KOPT-K1 (cell line): ENCODE measurements at regions not wholly inside any gene's neighbourhood (a gene's known extent, or its start where the extent isn't known, plus 50 kb on each side); places are given as distances from the start of the nearest gene placed in this dataset.
"Not testable (repeated sequence)": the region's sequence is repeated elsewhere in the genome, so short reads cannot be mapped to it uniquely, and the experiment has no call there.

ENCODE experiments used
- H3K27ac ChIP-seq: fragments of 200-600 bp; sonication (generic); 2 replicates; pipeline ENCODE4 v1.5.1; 2016; ENCODE audit warnings: antibody characterized with exemption, mild to moderate bottlenecking, low read depth, low read length; ENCODE audit not compliant: poor library complexity, severe bottlenecking
- H3K36me3 ChIP-seq: fragments of 200-600 bp; sonication (generic); 2 replicates; pipeline ENCODE4 v1.5.1; 2017; ENCODE audit warnings: antibody characterized with exemption, mild to moderate bottlenecking, low read length, moderate library complexity; ENCODE audit not compliant: insufficient read depth
- H3K9me3 ChIP-seq: fragments of 200-600 bp; sonication (generic); 2 replicates; pipeline ENCODE4 v1.5.1; 2017; ENCODE audit warnings: antibody characterized with exemption, low read length, mild to moderate bottlenecking; ENCODE audit not compliant: insufficient read depth, poor library complexity, severe bottlenecking

GRCh38 chr14:37745657-37746056, 150.2 kb downstream of the TTC6 start:
- no peak overlapping the region for H3K27ac ChIP-seq
- H3K36me3 ChIP-seq, result no peaks in the 10 kb centered on the region
- no peaks in the 10 kb centered on the region for H3K9me3 ChIP-seq

GRCh38 chr14:37746140-37746832, 150.9 kb downstream of the TTC6 start:
- H3K27ac ChIP-seq, result no peak overlapping the region

GRCh38 chr14:37753459-37753858, 158.0 kb downstream of the TTC6 start:
- no peak overlapping the region for H3K27ac ChIP-seq
- H3K9me3 ChIP-seq, result no peaks in the 10 kb centered on the region
- no peaks in the 10 kb centered on the region for H3K36me3 ChIP-seq

More at GRCh38 chr14:37746140-37746832, 150.9 kb downstream of the TTC6 start:
- H3K36me3 ChIP-seq, result no peaks in the 10 kb centered on the region
- H3K9me3 ChIP-seq, result no peaks in the 10 kb centered on the region

GRCh38 chr14:37760275-37760674, 164.8 kb downstream of the TTC6 start:
- H3K36me3 ChIP-seq, H3K27ac ChIP-seq, H3K9me3 ChIP-seq: not testable (repeated sequence)

DNA sequence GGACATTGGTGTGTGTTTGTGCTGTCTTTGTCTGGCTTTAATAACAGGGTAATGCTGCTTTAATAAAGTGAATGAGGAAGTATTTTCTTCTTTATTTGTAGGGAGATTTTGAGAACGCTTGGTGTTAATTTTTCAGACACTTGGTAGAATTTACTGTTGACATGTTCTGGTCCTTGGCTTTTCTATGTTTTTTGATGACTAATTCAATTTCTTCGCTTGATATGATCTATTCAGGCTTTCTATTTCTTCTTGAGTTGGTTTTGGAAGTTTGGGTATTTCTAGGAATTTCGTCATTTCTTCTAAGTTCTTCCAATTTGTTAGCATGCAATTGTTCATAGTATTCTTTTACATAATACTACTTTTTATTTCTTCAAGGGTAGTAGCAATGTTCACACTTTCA, 167.8 kb downstream of the TTC6 start:
- H3K27ac ChIP-seq, result no peak overlapping the region
- H3K36me3 ChIP-seq, result no peaks in the 10 kb centered on the region
- no peaks in the 10 kb centered on the region for H3K9me3 ChIP-seq

- H3K36me3 ChIP-seq, H3K9me3 ChIP-seq, H3K27ac ChIP-seq: not testable (repeated sequence)
Measured at GRCh38 chr14:37772283-37772682, 176.9 kb downstream of the TTC6 start.

- H3K36me3 ChIP-seq, result no peaks in the 10 kb centered on the region
- no peaks in the 10 kb centered on the region for H3K9me3 ChIP-seq
- H3K27ac ChIP-seq, result no peak overlapping the region
Measured at GRCh38 chr14:37776791-37777499, 181.5 kb downstream of the TTC6 start.

DNA sequence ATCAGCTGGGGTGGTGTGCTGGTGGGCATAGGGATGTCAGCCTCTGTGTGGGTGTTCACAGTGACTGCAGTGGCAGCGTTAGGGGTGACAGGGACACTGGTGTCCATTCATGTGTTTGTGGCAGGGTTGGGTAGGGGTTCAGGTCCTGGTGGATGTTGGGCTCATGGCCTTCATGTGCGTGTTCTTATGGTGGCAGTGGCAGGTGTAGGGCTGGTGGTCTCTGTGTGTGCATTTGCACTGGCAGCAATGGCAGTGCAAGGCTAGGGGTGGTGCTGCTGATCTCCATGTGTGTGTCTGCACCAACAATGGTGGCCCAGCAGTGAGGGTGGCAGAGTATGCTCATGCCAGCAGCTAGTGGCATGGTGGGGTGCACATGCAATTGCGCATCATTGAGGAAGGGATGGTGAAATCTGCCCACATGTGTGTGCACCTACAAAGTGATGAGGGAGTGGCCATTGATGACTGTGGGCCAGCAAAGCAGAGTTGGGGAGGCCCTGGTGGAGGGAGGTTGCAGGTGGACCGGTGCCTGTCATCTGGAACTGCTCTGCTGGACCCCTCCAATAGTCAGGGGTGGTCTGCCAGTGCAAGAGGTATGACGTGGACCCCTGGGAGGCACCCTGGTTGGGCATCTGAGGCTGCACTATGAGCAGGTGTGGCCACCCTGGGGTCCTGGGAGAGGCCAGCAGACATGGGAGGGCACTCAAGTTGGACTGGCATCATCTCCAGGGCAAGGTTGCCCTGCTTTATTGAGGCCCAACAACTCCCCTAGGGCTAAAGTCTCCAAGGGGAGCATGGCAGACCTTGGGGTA, 182.9 kb downstream of the TTC6 start:
- Histone ChIP-seq H3K36me3 (no peaks in the 10 kb centered on the region), H3K27ac (no peak overlapping the region), H3K9me3 (no peaks in the 10 kb centered on the region)

DNA sequence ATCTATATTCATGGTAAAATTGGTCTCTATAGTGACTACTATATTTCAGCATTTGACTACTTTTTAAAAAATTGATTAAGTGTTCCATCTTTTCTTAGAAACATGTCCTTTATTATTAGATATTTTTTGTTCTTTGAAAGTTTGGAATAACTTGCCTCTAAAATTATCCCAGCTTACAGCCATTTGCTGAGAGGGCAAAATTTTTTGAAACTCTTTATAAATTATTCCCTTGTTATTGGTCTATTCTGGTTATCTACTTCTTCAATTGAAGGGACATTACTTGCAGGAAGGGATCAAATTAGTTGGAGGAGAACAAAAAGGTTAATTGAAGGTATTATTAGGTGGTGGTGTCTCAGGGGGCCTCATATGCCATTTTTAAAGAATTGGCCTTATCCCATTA, 184.1 kb downstream of the TTC6 start:
- Histone ChIP-seq H3K27ac (no peak overlapping the region), H3K9me3 (no peaks in the 10 kb centered on the region)

GRCh38 chr14:37780731-37781130, 185.3 kb downstream of the TTC6 start:
- not testable (repeated sequence) for H3K9me3 ChIP-seq, H3K36me3 ChIP-seq, H3K27ac ChIP-seq

More for the DNA sequence above, 184.1 kb downstream of the TTC6 start:
- no peaks in the 10 kb centered on the region for H3K36me3 ChIP-seq

DNA sequence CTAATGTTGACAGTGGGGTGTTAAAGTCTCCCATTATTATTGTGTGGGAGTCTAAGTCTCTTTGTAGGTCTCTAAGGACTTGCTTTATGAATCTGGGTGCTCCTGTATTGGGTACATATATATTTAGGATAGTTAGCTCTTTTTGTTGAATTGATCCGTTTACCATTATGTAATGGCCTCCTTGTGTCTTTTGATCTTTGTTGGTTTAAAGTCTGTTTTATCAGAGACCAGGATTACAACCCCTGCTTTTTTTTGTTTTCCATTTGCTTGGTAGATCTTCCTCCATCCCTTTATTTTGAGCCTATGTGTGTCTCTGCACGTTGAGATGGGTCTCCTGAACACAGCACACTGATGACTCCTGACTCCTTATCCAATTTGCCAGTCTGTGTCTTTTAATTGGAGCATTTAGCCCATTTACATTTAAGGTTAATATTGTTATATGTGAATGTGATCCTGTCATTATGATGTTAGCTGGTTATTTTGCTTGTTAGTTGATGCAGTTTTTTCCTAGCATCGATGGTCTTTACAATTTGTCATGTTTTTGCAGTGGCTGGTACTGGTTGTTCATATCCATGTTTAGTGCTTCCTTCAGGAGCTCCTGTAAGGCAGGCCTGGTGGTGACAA, 188.9 kb downstream of the TTC6 start:
- not testable (repeated sequence) for H3K27ac ChIP-seq, H3K36me3 ChIP-seq, H3K9me3 ChIP-seq

DNA sequence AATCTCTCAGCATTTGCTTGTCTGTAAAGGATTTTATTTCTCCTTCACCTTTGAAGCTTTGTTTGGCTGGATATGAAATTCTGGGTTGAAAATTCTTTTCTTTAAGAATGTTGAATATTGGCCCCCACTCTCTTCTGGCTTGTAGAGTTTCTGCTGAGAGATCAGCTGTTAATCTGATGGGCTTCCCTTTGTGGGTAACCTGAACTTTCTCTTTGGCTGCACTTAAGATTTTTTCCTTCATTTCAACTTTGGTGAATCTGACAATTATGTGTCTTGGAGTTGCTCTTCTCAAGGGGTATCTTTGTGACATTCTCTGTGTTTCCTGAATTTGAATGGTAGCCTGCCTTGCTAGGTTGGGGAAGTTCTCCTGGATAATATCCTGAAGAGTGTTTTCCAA, 189.4 kb downstream of the TTC6 start:
- not testable (repeated sequence) for H3K36me3 ChIP-seq, H3K27ac ChIP-seq, H3K9me3 ChIP-seq

DNA sequence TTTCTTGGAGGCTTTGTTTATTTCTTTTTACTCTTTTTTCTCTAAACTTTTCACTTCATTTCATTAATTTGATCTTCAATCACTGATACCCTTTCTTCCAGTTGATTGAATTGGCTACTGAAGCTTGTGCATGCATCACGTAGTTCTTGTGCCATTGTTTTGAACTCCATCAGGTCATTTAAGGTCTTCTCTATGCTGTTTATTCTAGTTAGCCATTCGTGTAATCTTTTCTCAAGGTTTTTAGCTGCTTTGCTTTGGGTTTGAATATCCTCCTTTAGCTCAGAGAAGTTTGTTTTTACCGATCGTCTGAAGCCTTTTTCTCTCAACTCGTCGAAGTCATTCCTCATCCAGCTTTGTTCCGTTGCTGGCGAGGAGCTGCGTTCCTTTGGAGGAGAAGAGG, 189.9 kb downstream of the TTC6 start:
- H3K27ac ChIP-seq, H3K36me3 ChIP-seq, H3K9me3 ChIP-seq: not testable (repeated sequence)

- H3K9me3 ChIP-seq, H3K27ac ChIP-seq, H3K36me3 ChIP-seq: not testable (repeated sequence)
Measured at GRCh38 chr14:37786114-37786625, 190.7 kb downstream of the TTC6 start.
